Neural crest cell (in vitro differentiated cells): ENCODE measurements at regions not wholly inside any gene's neighbourhood (a gene's known extent, or its start where the extent isn't known, plus 50 kb on each side); places are given as distances from the start of the nearest gene placed in this dataset.
A peak's percentile ranks its signal among the peaks of the same experiment; 100 is the strongest.

Experiments
- DNase-seq: peaks from one replicate; pipeline ENCODE4 v3.0.0; 2021; ENCODE audit warnings: low read depth, mixed read lengths, low spot score
- H3K27ac Mint-ChIP-seq: one replicate; pipeline ENCODE4 v1.8.0; 2021; ENCODE audit warnings: mild to moderate bottlenecking, mixed read lengths; ENCODE audit not compliant: unreplicated experiment
- H3K27me3 Mint-ChIP-seq: 2 replicates; pipeline ENCODE4 v1.8.0; 2021; ENCODE audit warnings: low read depth, mild to moderate bottlenecking, mixed read lengths
- H3K36me3 Mint-ChIP-seq: 2 replicates; pipeline ENCODE4 v1.8.0; 2021; ENCODE audit warnings: low read depth, mild to moderate bottlenecking, mixed read lengths
- H3K4me1 Mint-ChIP-seq: 2 replicates; pipeline ENCODE4 v1.8.0; 2021; ENCODE audit warnings: mixed read lengths
- H3K4me3 Mint-ChIP-seq: one replicate; pipeline ENCODE4 v1.8.0; 2021; ENCODE audit warnings: mild to moderate bottlenecking, mixed read lengths
- H3K9me3 Mint-ChIP-seq: 2 replicates; pipeline ENCODE4 v1.8.0; 2021; ENCODE audit warnings: mixed read lengths
- TF ChIP-seq, protein P1 (sequence below): fragments of 200-600 bp; sonication (generic); conservative IDR thresholded peaks from 2 replicates; pipeline ENCODE4 v1.5.0; 2021; ENCODE audit warnings: antibody characterized with exemption, mild to moderate bottlenecking

DNA sequence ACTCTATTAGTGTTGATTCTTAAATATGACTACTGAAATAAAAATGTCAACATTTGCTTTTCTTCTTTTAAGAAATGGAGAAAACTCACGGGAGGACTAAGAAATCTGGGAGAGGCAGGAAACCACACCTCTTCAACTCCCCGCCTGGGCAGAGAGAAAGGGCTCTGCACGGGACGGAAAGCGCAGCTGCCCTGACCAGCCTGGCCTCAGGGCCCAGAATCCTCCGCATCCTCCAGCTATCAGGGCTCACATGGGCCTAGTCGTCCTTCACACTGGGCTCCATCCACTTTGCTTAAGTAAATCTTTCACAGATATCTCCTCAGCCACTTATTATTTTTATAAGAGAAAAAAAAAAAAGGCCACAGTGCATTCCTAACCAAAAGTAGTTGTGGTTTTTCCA lies 215.1 kb downstream of the TBXT start:
- Mint-ChIP-seq H3K4me1 (no peaks in the 10 kb centered on the region), H3K27ac (no peak overlapping the region), H3K27me3 (no peaks in the 10 kb centered on the region), H3K9me3 (no peaks in the 10 kb centered on the region), H3K4me3 (no peak overlapping the region), H3K36me3 (no peaks in the 10 kb centered on the region)
- DNase-seq, result no peak
- TF ChIP-seq, protein P1, sequence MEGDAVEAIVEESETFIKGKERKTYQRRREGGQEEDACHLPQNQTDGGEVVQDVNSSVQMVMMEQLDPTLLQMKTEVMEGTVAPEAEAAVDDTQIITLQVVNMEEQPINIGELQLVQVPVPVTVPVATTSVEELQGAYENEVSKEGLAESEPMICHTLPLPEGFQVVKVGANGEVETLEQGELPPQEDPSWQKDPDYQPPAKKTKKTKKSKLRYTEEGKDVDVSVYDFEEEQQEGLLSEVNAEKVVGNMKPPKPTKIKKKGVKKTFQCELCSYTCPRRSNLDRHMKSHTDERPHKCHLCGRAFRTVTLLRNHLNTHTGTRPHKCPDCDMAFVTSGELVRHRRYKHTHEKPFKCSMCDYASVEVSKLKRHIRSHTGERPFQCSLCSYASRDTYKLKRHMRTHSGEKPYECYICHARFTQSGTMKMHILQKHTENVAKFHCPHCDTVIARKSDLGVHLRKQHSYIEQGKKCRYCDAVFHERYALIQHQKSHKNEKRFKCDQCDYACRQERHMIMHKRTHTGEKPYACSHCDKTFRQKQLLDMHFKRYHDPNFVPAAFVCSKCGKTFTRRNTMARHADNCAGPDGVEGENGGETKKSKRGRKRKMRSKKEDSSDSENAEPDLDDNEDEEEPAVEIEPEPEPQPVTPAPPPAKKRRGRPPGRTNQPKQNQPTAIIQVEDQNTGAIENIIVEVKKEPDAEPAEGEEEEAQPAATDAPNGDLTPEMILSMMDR, result no peak

DNA sequence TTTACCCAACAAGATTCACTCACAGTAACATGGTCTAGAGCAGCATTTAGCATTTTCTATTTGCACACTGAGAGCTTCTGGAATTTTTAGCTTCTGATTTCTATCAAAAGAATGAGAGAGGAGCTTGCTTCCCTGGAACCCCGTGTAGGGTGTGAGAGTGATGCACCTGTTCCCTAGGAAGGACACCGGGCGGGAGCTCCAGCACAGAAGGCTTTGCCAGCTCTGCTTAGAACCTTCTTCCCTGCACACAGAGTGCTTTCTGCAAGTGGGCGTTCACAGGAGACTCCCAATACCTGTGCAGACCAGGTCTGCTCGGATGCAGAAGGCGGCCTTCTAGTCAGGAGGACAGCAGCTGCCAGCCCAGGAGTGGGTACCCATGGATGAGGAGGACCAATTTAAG lies 217.3 kb downstream of the TBXT start:
- Mint-ChIP-seq H3K27me3 (no peaks in the 10 kb centered on the region), H3K4me1 (no peaks in the 10 kb centered on the region)

GRCh38 chr6:165949324-165949723 lies 218.3 kb downstream of the TBXT start:
- no peaks in the 10 kb centered on the region for H3K27me3 Mint-ChIP-seq
- H3K4me3 Mint-ChIP-seq, result no peak overlapping the region
- H3K27ac Mint-ChIP-seq, result peak overlapping the region; percentile 27
- no peaks in the 10 kb centered on the region for H3K4me1 Mint-ChIP-seq
- TF ChIP-seq, protein P1, result no peak
- DNase-seq, result no peak
- peaks cover 4% of the 10 kb centered on the region for H3K9me3 Mint-ChIP-seq
- no peaks in the 10 kb centered on the region for H3K36me3 Mint-ChIP-seq

More for the DNA sequence above, 217.3 kb downstream of the TBXT start:
- H3K4me3 Mint-ChIP-seq, result no peak overlapping the region
- no peaks in the 10 kb centered on the region for H3K36me3 Mint-ChIP-seq
- H3K9me3 Mint-ChIP-seq, result peaks cover 4% of the 10 kb centered on the region
- no peak for DNase-seq
- TF ChIP-seq, protein P1, result no peak
- no peak overlapping the region for H3K27ac Mint-ChIP-seq

DNA sequence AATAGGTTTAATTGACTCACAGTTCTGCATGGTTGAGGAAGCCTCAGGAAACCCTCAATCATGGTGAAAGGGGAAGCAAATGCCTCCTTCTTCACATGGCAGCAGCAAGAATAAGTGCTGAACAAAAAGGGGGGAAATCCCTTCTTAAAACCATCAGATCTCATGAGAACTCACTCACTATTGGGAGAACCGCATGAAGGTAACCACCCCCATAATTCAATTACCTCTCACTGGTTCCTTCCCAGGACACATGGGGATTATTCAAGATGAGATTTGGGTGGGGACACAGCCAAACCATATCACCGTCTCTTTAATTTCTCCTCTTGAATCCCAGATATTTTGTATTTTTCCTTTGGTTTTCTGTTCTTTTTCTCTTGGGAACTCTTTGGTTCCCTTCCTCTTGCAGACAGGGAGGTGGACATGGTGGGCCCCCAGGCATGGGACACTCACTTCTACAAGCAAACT lies 223.6 kb downstream of the TBXT start:
- DNase-seq, result no peak
- Mint-ChIP-seq H3K36me3 (peaks cover 2% of the 10 kb centered on the region), H3K27me3 (no peaks in the 10 kb centered on the region), H3K4me1 (peaks cover 4% of the 10 kb centered on the region), H3K9me3 (peaks cover 13% of the 10 kb centered on the region), H3K4me3 (no peak overlapping the region), H3K27ac (no peak overlapping the region)
- TF ChIP-seq, protein P1, result no peak

DNA sequence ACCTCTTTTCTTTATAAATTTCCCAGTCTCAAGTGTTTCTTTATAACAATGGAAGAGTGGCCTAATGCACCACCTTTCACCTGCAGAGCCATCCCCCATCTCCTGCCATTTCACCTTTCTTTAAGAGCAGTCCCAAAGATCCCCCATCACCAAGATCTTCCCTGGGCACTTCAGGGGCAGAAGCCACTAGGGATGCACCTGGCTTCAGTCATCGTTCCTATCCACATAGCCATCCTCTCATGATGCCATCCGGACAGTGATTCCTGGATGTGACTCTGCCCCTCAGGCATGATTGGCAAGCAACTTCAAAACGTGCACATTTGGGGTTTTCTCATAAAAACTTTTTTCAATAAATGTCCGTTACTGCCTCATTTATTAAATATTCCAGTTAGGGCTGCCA lies 225.9 kb downstream of the TBXT start:
- no peak overlapping the region for H3K4me3 Mint-ChIP-seq
- TF ChIP-seq, protein P1, result no peak
- no peak overlapping the region for H3K27ac Mint-ChIP-seq
- peaks cover 4% of the 10 kb centered on the region for H3K4me1 Mint-ChIP-seq
- no peaks in the 10 kb centered on the region for H3K27me3 Mint-ChIP-seq
- peaks cover 9% of the 10 kb centered on the region for H3K9me3 Mint-ChIP-seq
- DNase-seq, result no peak
- H3K36me3 Mint-ChIP-seq, result peaks cover 2% of the 10 kb centered on the region
